HG03060 (cell line): ENCODE measurements at regions not wholly inside any gene's neighbourhood (a gene's known extent, or its start where the extent isn't known, plus 50 kb on each side); places are given as distances from the start of the nearest gene placed in this dataset.
"Not testable (repeated sequence)": the region's sequence is repeated elsewhere in the genome, so short reads cannot be mapped to it uniquely, and the experiment has no call there.

Source experiments
- ATAC-seq: cut with Tn5 transposase; IDR thresholded peaks from one replicate; pipeline ENCODE4 v1.9.1; 2021; ENCODE audit warnings: low read depth, moderate number of reproducible peaks; ENCODE audit not compliant: unreplicated experiment

GRCh38 chr5:14054965-14055963, 87.9 kb upstream of the TRIO start:
- no peak for ATAC-seq

DNA sequence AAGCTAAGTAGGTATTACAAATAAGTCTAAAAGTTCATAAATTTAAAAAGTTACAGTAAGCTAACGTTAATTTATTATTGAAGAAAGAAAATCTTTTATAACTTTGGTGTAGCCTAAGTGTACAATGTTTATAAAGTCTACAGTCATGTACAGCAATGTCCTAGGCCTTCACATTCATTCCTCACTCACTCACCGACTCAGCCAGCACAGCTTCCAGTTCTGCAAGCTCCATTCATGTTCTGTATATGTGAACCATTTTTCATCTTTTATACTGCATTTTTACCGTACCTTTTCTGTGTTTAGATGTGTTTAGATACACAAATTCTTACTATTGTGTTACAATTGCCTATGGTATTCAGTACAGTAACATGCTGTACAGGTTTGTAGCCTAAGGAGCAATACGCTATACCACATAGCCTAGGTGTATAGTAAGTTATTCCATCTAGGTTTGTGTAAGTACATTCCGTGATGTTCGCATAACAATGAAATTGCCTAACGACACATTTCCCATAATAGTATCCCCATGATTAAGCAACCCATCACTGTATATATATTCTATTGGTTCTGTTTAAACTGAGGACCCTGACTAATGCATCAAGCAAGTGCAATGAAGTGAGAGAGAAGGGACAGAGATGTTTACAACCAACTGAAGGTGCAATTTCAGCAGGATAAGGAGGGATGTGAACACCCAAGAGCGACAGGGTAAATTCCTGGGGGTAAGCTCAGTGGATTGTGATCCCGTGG, 88.9 kb upstream of the TRIO start:
- no peak for ATAC-seq

DNA sequence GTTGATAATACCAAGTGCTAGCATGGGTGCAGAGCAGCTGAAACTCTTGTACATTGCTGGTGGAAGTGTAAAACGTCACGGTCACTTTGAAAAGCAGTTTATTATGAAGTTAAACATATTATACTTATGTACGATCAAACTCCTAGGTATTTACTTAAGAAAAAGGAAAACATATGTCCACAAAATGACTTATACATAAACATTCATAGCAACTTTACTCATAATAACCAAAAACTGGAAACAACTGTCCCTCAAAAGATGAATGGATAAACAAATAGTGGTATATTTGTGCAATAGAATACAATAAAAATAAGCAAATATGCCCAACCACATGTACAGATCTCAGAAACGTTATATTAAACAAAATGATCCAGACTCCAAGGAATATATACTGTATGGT, 92.3 kb upstream of the TRIO start:
- no peak for ATAC-seq

GRCh38 chr5:14048434-14048833, 94.7 kb upstream of the TRIO start:
- no peak for ATAC-seq

DNA sequence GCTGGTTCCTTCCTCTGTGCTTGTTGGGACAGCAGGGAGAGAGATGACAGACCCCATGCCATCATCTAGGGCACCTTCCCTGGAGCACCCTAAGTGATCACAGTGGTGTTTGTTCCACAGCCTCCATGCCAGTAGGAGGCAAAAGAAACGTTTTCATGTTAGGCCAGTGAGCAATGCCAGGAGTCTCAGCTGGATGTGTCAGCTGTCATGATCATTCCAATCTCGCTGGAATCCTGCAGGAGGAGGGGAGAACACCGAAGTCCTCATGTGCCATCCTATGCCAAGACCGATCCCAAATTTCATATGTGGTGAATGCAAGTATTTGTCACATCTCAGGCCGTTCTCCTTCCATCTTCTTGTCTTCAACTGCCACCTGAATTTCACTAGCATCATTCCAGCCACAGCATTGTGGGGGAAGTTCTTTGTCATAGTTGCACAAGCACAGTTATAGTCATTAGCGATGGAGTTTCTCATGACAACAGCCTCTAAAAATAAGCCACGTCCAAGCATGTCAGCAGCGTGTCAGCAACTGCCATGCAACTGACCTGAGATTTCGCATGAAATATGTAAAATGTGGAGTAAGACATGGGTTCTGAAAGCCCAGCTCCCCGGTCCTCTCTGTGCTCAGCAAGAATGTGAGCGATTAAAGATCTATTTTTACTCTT, 97.2 kb upstream of the DNAH5 start:
- ATAC-seq = no peak

DNA sequence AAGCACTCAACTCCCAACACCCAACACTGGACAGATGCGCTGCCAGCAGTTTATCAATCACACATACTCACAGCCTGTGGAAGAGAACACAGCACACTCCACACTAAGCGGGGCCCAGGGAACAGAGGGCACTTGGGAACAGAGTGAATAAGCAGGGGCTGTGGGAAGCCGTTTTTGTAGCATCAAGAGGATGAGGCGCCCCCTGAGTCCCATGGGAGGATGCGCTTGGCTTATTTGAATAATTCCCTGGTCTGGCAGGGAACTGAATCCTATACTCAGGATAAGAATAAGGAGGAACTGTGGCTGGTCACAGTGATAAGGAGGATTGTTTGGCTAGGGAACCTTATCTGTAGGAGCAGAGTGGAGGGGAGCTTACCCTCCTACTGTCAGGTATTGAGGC, 96.1 kb upstream of the DNAH5 start:
- ATAC-seq = no peak

- no peak for ATAC-seq
These were observed 95.1 kb upstream of the DNAH5 start for GRCh38 chr5:14039576-14039975.

DNA sequence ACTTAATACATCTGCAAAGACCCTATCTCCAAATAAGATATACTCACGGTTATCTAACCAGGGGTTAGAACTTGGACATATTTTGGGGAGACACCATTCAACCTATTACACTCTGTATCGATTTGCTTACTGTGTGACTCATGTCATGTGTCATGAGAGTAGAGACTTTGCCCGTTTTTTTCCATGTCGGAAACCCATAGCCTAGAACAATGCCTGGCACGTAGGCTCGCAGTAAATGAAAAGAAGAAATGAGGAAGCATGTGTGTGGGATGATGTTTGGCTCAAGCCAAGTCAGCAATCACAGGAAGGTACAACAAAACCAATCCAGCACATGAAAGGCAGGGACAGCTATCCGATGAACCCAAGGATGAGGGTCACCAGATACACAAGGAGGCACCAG, 94.6 kb upstream of the DNAH5 start:
- ATAC-seq = no peak

DNA sequence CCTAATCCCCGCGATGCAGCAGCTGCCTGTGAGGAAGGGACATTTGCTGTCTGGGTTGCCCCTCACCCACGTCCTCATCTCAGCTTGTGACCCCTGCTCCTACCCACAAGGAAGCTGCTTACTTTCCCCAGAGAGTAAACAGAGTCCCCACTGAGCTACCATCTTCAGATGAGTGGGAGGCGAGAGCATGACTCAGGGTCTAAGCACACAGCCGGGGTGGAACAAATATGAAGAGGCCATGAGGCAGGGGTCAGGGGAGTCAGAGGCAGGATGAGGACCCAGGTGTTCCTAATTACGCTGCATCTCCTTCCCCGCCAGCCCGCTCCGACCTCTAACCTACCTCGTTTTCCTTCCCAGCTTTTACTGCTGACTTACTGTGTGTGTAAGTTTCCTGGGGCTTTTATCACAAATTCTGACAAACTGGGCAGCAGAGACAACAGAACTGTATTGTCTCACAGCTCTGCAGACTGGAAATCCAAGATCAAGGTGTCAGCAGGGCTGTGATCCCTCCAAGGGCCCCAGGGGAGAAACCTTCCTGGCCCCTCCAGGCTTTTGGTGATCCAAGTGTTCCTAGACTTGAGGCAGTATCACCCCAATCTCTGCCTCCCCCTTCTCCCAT, 94.0 kb upstream of the DNAH5 start:
- ATAC-seq = no peak

DNA sequence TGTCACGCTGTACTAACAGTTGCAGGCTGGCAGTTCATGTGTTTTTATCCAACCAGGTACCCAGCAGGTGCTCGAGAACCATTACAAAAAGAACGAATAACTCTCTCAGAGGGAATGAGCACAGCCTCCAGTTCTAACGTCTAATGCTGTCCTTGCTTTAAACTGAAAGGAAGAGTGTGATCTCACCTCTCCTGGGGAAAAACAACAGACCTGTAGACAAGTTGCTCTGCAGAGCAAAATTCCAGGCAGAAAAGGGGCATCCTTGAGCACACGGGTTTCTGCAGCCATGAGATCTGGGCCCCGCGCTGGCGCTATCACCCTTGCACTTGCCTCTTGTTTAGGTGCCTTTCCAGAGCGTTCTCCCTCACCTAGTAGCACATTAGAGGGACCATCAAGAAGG, 92.5 kb upstream of the DNAH5 start:
- ATAC-seq = no peak

DNA sequence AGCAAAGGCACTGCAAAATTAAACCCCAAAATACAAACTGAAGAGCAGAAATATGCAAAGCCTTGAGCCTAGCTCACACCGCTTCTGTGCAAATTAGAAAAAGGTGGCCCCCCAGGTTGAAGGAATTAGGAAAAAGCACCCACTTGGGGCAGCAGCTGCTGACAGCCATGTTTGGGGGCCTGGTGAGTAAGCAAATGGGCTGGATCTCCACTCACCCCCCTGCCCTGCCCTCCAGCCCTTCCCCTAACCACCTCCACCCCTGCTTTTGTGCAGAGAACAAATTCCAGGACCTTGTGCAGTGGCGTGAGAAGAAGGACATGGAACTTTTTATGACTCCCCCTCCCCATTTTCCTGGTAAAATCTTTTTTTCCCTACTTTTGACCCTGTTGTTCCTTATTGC, 92.0 kb upstream of the DNAH5 start:
- no peak for ATAC-seq

DNA sequence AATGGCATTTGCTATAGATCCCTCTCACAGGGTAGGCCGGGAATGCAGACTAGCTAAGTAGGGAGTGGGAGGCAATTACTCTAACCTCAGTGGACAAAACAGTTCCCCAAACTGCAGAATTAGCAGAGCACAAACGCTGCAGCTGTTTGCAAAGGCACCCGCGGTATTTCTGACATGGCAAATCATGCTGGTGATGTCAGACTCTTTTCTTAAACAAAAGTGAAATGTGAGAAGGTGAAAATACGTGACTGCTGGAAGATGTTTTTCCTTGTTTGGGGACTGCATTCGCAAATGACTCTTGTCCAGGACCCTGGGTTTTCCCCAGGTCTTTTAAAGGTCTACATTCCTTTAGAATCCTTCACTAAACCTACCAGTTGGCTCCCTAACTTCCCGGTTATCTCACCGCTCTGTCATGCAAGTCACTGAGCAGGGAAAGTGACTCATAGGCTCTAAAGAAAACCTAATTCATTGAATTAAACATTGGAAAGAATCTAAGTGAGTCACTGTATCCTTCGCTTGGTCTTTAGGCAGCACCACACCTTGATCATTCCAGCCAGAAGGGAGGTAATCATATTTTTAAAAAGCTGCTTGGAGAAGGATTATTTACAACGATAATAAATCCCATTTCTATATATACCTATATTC, 91.5 kb upstream of the DNAH5 start:
- ATAC-seq = no peak

DNA sequence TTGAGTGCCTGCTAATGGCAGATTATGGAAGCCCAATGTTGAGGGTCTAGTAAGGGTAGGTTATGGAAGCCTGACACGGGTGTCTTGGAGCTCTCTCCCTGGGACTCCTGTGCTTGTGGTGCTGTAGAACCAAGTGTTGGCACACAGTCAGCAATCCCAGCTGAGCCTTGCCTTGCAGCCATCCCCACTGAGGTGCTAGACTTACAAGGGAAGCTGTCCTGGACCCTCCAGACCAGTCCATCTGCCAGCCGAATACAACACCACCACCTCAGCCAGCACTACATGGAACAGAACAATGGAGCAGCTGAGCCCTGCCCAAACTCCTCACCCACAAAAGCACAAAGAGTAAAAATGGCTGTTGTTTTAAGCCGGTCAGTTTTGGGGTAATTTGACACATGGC, 90.5 kb upstream of the DNAH5 start:
- no peak for ATAC-seq

GRCh38 chr5:14032918-14033317, 88.4 kb upstream of the DNAH5 start:
- no peak for ATAC-seq

DNA sequence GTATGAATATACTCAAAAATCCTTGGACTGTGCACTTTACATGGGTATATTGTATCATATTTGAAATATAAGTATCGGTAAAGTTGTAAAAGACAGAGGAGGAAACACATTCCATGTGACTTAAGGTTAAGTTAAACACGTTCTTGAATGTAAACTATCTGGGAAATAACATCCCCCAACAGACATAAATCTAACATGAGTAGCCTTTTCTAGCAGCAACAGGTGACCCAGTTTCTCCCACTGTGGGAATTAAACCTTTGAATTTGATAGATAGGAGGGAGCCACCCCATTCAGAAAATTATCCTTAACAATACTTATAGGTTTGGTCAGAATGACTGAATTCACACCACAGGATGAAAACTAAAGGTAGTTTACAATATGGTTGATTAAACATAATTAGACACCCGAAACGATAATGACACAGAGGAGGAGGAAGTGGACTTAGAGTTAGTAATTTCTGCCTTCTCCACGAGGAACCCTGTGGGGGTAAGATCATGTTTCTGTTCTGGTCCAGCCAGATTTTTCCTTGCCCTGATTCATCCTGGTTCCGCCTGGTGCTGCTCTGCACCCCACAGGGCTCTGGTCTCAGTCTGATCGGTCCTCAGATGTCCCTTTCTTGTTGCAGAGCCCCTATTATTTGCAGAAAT, 84.6 kb upstream of the DNAH5 start:
- no peak for ATAC-seq

- no peak for ATAC-seq
These were observed 83.7 kb upstream of the DNAH5 start for GRCh38 chr5:14028188-14028587.

DNA sequence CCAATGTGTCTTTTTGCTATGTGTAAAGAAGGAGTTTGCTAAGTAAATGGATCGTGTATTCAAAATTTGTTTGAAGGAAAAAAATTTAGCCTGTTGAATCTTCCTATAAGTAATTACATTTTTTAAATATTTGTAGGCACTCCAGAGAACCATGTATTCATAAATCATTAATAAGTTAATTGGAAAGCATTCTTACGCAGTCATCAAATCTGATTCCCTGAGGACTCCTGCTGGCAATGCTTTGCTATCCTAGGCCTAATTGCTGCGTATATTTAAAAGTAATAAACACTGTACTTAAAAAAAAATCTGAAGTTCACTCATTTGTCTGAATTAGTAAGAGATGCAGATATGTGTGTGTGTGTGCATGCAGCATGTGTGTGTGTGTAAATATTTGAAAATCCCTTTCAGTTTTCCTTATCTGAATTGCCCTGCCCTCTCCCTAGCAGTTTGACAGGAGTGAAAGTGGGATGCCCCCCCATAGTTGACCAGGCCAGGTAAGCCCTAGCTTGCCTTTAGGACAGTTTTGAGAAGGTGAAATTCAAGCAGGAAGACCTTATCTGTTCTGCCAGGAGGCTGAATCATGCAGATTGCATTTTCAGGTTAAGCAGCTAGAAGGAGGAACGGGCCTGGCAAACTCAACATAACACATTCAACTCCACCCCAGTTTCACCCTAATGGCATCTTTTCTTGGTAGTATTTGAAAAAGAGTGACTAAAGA, 81.2 kb upstream of the DNAH5 start:
- ATAC-seq = no peak

- ATAC-seq = no peak
These were observed 78.5 kb upstream of the DNAH5 start for GRCh38 chr5:14022971-14023370.

GRCh38 chr5:14020944-14021343, 76.5 kb upstream of the DNAH5 start:
- ATAC-seq = not testable (repeated sequence)
